ENCODE measurements at regions not wholly inside any gene's neighbourhood (a gene's known extent, or its start where the extent isn't known, plus 50 kb on each side); places are given as distances from the start of the nearest gene placed in this dataset.

DNA sequence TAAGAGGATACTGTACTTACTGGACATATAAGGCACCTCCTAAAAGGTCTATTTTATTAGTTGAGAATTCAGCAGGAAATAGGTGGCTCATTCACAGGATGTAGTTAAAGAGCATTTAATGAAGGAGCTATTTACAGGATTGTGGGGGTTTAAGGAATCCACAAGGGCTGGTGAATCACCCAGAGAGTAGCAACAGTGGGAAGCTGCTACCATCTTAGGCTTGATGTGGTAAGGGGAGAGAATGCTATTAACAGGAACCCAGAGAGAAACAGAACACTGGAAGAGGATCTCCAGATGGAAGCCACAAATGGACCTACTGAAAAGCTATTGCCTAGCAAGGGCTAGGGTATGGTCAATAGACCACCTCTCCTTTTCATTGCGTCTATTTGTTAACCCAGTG, 52.0 kb upstream of the COL11A1 start:
- intact Hi-C loops (cut with DNase I; ENCODE audit: low total_unique reads) = no loop called here
- TF ChIP-seq, protein P1, sequence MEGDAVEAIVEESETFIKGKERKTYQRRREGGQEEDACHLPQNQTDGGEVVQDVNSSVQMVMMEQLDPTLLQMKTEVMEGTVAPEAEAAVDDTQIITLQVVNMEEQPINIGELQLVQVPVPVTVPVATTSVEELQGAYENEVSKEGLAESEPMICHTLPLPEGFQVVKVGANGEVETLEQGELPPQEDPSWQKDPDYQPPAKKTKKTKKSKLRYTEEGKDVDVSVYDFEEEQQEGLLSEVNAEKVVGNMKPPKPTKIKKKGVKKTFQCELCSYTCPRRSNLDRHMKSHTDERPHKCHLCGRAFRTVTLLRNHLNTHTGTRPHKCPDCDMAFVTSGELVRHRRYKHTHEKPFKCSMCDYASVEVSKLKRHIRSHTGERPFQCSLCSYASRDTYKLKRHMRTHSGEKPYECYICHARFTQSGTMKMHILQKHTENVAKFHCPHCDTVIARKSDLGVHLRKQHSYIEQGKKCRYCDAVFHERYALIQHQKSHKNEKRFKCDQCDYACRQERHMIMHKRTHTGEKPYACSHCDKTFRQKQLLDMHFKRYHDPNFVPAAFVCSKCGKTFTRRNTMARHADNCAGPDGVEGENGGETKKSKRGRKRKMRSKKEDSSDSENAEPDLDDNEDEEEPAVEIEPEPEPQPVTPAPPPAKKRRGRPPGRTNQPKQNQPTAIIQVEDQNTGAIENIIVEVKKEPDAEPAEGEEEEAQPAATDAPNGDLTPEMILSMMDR (IDR thresholded peaks at IDR 0.05) = no peak
- no peak for TF ChIP-seq POLR2A (IDR thresholded peaks at IDR 0.05)
- no peaks in the 10 kb centered on the region for H3K27me3 ChIP-seq
- DNase-seq = no peak
- H3K9me3 ChIP-seq = no peaks in the 10 kb centered on the region
- H3K4me3 ChIP-seq = no peak overlapping the region
- H3K27ac ChIP-seq = no peak overlapping the region
- H3K36me3 ChIP-seq = no peaks in the 10 kb centered on the region
- H3K4me1 ChIP-seq = no peaks in the 10 kb centered on the region

Measured in uterus (tissue), 3 donors.